ENCODE measurements at regions not wholly inside any gene's neighbourhood (a gene's known extent, or its start where the extent isn't known, plus 50 kb on each side); places are given as distances from the start of the nearest gene placed in this dataset.
"Not testable (repeated sequence)": the region's sequence is repeated elsewhere in the genome, so short reads cannot be mapped to it uniquely, and the experiment has no call there.

GRCh38 chr3:5581743-5582142 lies 394.2 kb downstream of the EDEM1 start:
- Histone ChIP-seq H3K4me3 (no peak overlapping the region), H3K27ac (no peak overlapping the region), H3K9me3 (peaks cover 0 to 1% of the 10 kb centered on the region in 2 donors), H3K4me1 (no peaks in the 10 kb centered on the region), H3K36me3 (no peaks in the 10 kb centered on the region), H3K27me3 (no peaks in the 10 kb centered on the region)
- TF ChIP-seq CTCF (IDR thresholded peaks at IDR 0.05) = no peak
- ATAC-seq (no peak), DNase-seq (no peak)
- intact Hi-C loops (cut with DNase I) = no loop called here

GRCh38 chr3:5583920-5584319 lies 396.4 kb downstream of the EDEM1 start:
- H3K27ac ChIP-seq = no peak overlapping the region
- H3K4me3 ChIP-seq = no peak overlapping the region
- no peaks in the 10 kb centered on the region for H3K27me3 ChIP-seq
- no peaks in the 10 kb centered on the region for H3K4me1 ChIP-seq
- DNase-seq (no peak), ATAC-seq (no peak)
- intact Hi-C loops (cut with DNase I) = no loop called here
- no peak for TF ChIP-seq CTCF (IDR thresholded peaks at IDR 0.05)
- no peaks in the 10 kb centered on the region for H3K36me3 ChIP-seq
- peaks cover 0 to 1% of the 10 kb centered on the region in 2 donors for H3K9me3 ChIP-seq

GRCh38 chr3:5585085-5585484 lies 397.6 kb downstream of the EDEM1 start:
- H3K4me3 ChIP-seq = no peak overlapping the region
- no peaks in the 10 kb centered on the region for H3K36me3 ChIP-seq
- H3K27me3 ChIP-seq = no peaks in the 10 kb centered on the region
- no peaks in the 10 kb centered on the region for H3K4me1 ChIP-seq
- H3K9me3 ChIP-seq = peaks cover 0 to 1% of the 10 kb centered on the region in 2 donors
- DNase-seq (no peak), ATAC-seq (no peak)
- intact Hi-C loops (cut with DNase I) = no loop called here
- H3K27ac ChIP-seq = no peak overlapping the region
- no peak for TF ChIP-seq CTCF (IDR thresholded peaks at IDR 0.05)

GRCh38 chr3:5606884-5607472 lies 419.5 kb downstream of the EDEM1 start:
- Histone ChIP-seq H3K9me3 (peaks cover 0 to 1% of the 10 kb centered on the region in 2 donors), H3K4me3 (no peak overlapping the region), H3K4me1 (no peaks in the 10 kb centered on the region), H3K27me3 (no peaks in the 10 kb centered on the region), H3K36me3 (no peaks in the 10 kb centered on the region), H3K27ac (no peak overlapping the region)
- no peak for TF ChIP-seq CTCF (IDR thresholded peaks at IDR 0.05)
- intact Hi-C loops (cut with DNase I) = no loop called here
- DNase-seq = no peak
- ATAC-seq = no peak

GRCh38 chr3:5607581-5607980 lies 420.1 kb downstream of the EDEM1 start:
- TF ChIP-seq CTCF (IDR thresholded peaks at IDR 0.05) = no peak
- H3K36me3 ChIP-seq = no peaks in the 10 kb centered on the region
- H3K4me1 ChIP-seq = no peaks in the 10 kb centered on the region
- DNase-seq = no peak
- no peaks in the 10 kb centered on the region for H3K9me3 ChIP-seq
- H3K4me3 ChIP-seq = no peak overlapping the region
- no peak overlapping the region for H3K27ac ChIP-seq
- intact Hi-C loops (cut with DNase I) = no loop called here
- ATAC-seq = no peak
- H3K27me3 ChIP-seq = no peaks in the 10 kb centered on the region

- ATAC-seq; H3K27me3 ChIP-seq; intact Hi-C loops (cut with DNase I); DNase-seq; H3K27ac ChIP-seq; H3K9me3 ChIP-seq; H3K36me3 ChIP-seq; H3K4me1 ChIP-seq; H3K4me3 ChIP-seq: not testable (repeated sequence)
Measured at GRCh38 chr3:5608971-5609370, 421.5 kb downstream of the EDEM1 start.
